GM18498 (cell line): ENCODE measurements at regions not wholly inside any gene's neighbourhood (a gene's known extent, or its start where the extent isn't known, plus 50 kb on each side); places are given as distances from the start of the nearest gene placed in this dataset.
A peak's percentile ranks its signal among the peaks of the same experiment; 100 is the strongest.
"Not testable (repeated sequence)": the region's sequence is repeated elsewhere in the genome, so short reads cannot be mapped to it uniquely, and the experiment has no call there.

Source experiments
- ATAC-seq: cut with Tn5 transposase; IDR thresholded peaks from one replicate; pipeline ENCODE4 v1.9.1; 2021; ENCODE audit warnings: mild to moderate bottlenecking, moderate library complexity; ENCODE audit not compliant: unreplicated experiment

GRCh38 chr5:123940416-123940815, 428.4 kb downstream of the CSNK1G3 start:
- ATAC-seq, result no peak

GRCh38 chr5:123937230-123937629, 425.3 kb downstream of the CSNK1G3 start:
- no peak for ATAC-seq

- ATAC-seq, result no peak
Measured at GRCh38 chr5:123936548-123936947, 424.6 kb downstream of the CSNK1G3 start.

GRCh38 chr5:123933812-123934211, 421.8 kb downstream of the CSNK1G3 start:
- ATAC-seq, result not testable (repeated sequence)

GRCh38 chr5:123929055-123929474, 417.1 kb downstream of the CSNK1G3 start:
- peak; percentile 87 for ATAC-seq

- ATAC-seq, result no peak
Measured at GRCh38 chr5:123928401-123928800, 416.4 kb downstream of the CSNK1G3 start.

GRCh38 chr5:123921193-123921592, 409.2 kb downstream of the CSNK1G3 start:
- ATAC-seq, result no peak

- ATAC-seq, result no peak
Measured at GRCh38 chr5:123916345-123917121, 404.6 kb downstream of the CSNK1G3 start.

GRCh38 chr5:123914333-123914732, 402.4 kb downstream of the CSNK1G3 start:
- ATAC-seq, result no peak

GRCh38 chr5:123907349-123907748, 395.4 kb downstream of the CSNK1G3 start:
- peak; percentile 59 for ATAC-seq

GRCh38 chr5:123906698-123907295, 394.8 kb downstream of the CSNK1G3 start:
- peak; percentile 61 for ATAC-seq

- no peak for ATAC-seq
Measured at GRCh38 chr5:123885081-123885480, 373.1 kb downstream of the CSNK1G3 start.

- no peak for ATAC-seq
Measured at GRCh38 chr5:123882965-123883345, 371.0 kb downstream of the CSNK1G3 start.

- ATAC-seq, result no peak
Measured at GRCh38 chr5:123882319-123882964, 370.5 kb downstream of the CSNK1G3 start.

GRCh38 chr5:123881759-123882244, 369.8 kb downstream of the CSNK1G3 start:
- no peak for ATAC-seq

- ATAC-seq, result no peak
Measured at GRCh38 chr5:123880875-123881274, 368.9 kb downstream of the CSNK1G3 start.

GRCh38 chr5:123879071-123879470, 367.1 kb downstream of the CSNK1G3 start:
- no peak for ATAC-seq

- no peak for ATAC-seq
Measured at GRCh38 chr5:123876276-123876790, 364.4 kb downstream of the CSNK1G3 start.

GRCh38 chr5:123875561-123876275, 363.7 kb downstream of the CSNK1G3 start:
- ATAC-seq, result no peak

- no peak for ATAC-seq
Measured at GRCh38 chr5:123874600-123875201, 362.7 kb downstream of the CSNK1G3 start.

GRCh38 chr5:123873846-123874245, 361.9 kb downstream of the CSNK1G3 start:
- no peak for ATAC-seq
